GM12892 (cell line): ENCODE measurements at regions not wholly inside any gene's neighbourhood (a gene's known extent, or its start where the extent isn't known, plus 50 kb on each side); places are given as distances from the start of the nearest gene placed in this dataset.

Experiments used
- POLR2A ChIP-seq: IDR thresholded peaks from 2 replicates; pipeline ENCODE4 v1.6.1; 2011; ENCODE audit warnings: low read depth, low read length, control low read depth
- POLR2AphosphoS5 ChIP-seq: IDR thresholded peaks from 2 replicates; pipeline ENCODE4 v1.6.1; 2011; ENCODE audit warnings: low read depth, low read length, control low read depth
- TAF1 ChIP-seq: IDR thresholded peaks from 2 replicates; pipeline ENCODE4 v1.6.1; 2011; ENCODE audit warnings: low read depth, mild to moderate bottlenecking, control low read depth, low read length, borderline replicate concordance

DNA sequence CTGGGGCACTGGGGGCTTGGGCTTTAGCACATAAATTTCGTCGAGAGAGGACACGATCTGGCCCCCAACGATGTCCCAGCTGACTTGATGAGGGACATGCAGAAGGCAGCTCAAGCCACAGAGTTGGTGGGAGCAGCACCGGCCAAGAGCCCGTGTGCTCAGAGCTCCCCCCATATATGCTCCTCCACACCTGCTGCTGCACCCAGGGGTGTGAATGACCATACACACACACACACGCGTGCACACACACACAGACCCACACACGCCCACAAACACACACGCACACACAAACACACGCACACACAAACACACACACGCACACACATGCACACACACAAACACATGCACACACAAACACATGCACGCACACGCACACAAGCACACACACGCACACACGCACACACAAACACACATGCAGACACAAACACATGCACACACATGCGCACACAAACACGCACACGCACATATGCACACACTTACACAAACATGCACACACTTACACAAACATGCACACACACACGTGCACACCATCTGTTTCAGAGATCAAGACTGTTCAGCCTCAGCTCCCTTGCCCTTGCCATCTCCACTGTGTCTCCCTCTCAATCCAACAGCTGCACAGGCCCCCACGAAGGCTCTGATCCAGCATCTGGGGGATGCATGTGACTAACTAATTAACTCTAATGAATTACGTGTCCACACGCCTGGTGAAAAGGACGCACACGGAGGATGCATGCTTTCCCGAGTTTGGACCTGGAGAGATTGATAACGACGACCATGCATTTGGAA is 85.6 kb upstream of the TNRC6C start:
- TF ChIP-seq POLR2A (no peak), TAF1 (no peak), POLR2AphosphoS5 (no peak)
